DMS 273 (cell line): ENCODE measurements at regions not wholly inside any gene's neighbourhood (a gene's known extent, or its start where the extent isn't known, plus 50 kb on each side); places are given as distances from the start of the nearest gene placed in this dataset.
"Not testable (repeated sequence)": the region's sequence is repeated elsewhere in the genome, so short reads cannot be mapped to it uniquely, and the experiment has no call there.

Experiments
- DNase-seq: peaks from one replicate; lab custom pipeline; 2025; ENCODE audit not compliant: unreplicated experiment; lab: John Stamatoyannopoulos, UW

GRCh38 chr5:169531631-169532030, 51.9 kb upstream of the SPDL1 start:
- no peak for DNase-seq

- no peak for DNase-seq
Measured at GRCh38 chr5:169527863-169528262, 55.7 kb upstream of the SPDL1 start.

- DNase-seq = no peak
Measured at GRCh38 chr5:169527066-169527465, 56.5 kb upstream of the SPDL1 start.

- DNase-seq = no peak
Measured at GRCh38 chr5:169522851-169523250, 60.7 kb upstream of the SPDL1 start.

- DNase-seq = peak; percentile 71
Measured at GRCh38 chr5:169521366-169521983, 62.1 kb upstream of the SPDL1 start.

- no peak for DNase-seq
Measured at GRCh38 chr5:169519358-169519757, 64.2 kb upstream of the SPDL1 start.

GRCh38 chr5:169518779-169519178, 64.8 kb upstream of the SPDL1 start:
- DNase-seq = not testable (repeated sequence)

GRCh38 chr5:169512385-169512784, 71.2 kb upstream of the SPDL1 start:
- no peak for DNase-seq

GRCh38 chr5:169511708-169512107, 71.9 kb upstream of the SPDL1 start:
- DNase-seq = peak; percentile 10

- no peak for DNase-seq
Measured at GRCh38 chr5:169507051-169507450, 76.5 kb upstream of the SPDL1 start.

GRCh38 chr5:169503886-169504285, 79.7 kb upstream of the SPDL1 start:
- DNase-seq = no peak

- no peak for DNase-seq
Measured at GRCh38 chr5:169499990-169500505, 83.5 kb upstream of the SPDL1 start.

- peak; percentile 7 for DNase-seq
Measured at GRCh38 chr5:169496878-169497277, 86.7 kb upstream of the SPDL1 start.

GRCh38 chr5:169494941-169495548, 88.5 kb upstream of the SPDL1 start:
- DNase-seq = no peak

- DNase-seq = peak; percentile 44
Measured at GRCh38 chr5:169494383-169494935, 89.1 kb upstream of the SPDL1 start.

- no peak for DNase-seq
Measured at GRCh38 chr5:169474226-169474625, 109.3 kb upstream of the SPDL1 start.

GRCh38 chr5:169472544-169472943, 111.0 kb upstream of the SPDL1 start:
- DNase-seq = no peak

GRCh38 chr5:169471021-169471420, 112.6 kb upstream of the SPDL1 start:
- DNase-seq = no peak

- no peak for DNase-seq
Measured at GRCh38 chr5:169467041-169467771, 116.4 kb upstream of the SPDL1 start.

- no peak for DNase-seq
Measured at GRCh38 chr5:169460896-169461295, 122.7 kb upstream of the SPDL1 start.

- no peak for DNase-seq
Measured at GRCh38 chr5:169460123-169460522, 123.5 kb upstream of the SPDL1 start.

- DNase-seq = no peak
Measured at GRCh38 chr5:169458221-169458620, 125.4 kb upstream of the SPDL1 start.
